ENCODE measurements at regions not wholly inside any gene's neighbourhood (a gene's known extent, or its start where the extent isn't known, plus 50 kb on each side); places are given as distances from the start of the nearest gene placed in this dataset.

GRCh38 chr5:141771031-141771430 is 89.0 kb upstream of the ARAP3 start:
- TF ChIP-seq, protein P1, sequence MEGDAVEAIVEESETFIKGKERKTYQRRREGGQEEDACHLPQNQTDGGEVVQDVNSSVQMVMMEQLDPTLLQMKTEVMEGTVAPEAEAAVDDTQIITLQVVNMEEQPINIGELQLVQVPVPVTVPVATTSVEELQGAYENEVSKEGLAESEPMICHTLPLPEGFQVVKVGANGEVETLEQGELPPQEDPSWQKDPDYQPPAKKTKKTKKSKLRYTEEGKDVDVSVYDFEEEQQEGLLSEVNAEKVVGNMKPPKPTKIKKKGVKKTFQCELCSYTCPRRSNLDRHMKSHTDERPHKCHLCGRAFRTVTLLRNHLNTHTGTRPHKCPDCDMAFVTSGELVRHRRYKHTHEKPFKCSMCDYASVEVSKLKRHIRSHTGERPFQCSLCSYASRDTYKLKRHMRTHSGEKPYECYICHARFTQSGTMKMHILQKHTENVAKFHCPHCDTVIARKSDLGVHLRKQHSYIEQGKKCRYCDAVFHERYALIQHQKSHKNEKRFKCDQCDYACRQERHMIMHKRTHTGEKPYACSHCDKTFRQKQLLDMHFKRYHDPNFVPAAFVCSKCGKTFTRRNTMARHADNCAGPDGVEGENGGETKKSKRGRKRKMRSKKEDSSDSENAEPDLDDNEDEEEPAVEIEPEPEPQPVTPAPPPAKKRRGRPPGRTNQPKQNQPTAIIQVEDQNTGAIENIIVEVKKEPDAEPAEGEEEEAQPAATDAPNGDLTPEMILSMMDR (IDR thresholded peaks at IDR 0.05; ENCODE audit: insufficient read depth, low read depth, low read length, missing control alignments) = no peak
- DNase-seq (ENCODE audit: low read depth) = no peak

GRCh38 chr5:141769671-141770070 is 87.6 kb upstream of the ARAP3 start:
- TF ChIP-seq, protein P1 (IDR thresholded peaks at IDR 0.05; ENCODE audit: insufficient read depth, low read depth, low read length, missing control alignments) = no peak
- H3K4me3 ChIP-seq (ENCODE audit: low read depth, low read length) = no peak overlapping the region
- DNase-seq (ENCODE audit: low read depth) = no peak

More at GRCh38 chr5:141771031-141771430, 89.0 kb upstream of the ARAP3 start:
- H3K4me3 ChIP-seq (ENCODE audit: low read depth, low read length) = no peak overlapping the region

DNA sequence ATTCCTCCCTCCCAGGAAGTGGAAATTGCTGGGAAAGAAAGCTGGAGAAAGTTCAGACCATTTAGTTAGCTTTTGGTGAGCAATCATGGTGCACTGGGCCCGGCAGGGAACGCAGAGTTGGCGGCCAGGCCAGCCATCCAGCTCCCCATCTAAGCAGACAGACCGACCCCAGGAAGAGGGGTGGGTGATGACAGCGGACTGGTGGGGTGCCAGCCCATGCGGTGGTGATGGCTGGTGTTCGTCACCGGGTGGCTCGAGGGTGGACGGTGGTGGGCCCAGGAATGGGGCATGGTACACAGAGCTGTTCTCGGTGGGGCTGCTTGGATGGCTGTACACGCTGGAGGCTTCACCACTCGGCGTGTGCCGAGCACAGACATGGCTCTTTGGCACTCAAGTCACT is 85.6 kb upstream of the ARAP3 start:
- TF ChIP-seq, protein P1 (IDR thresholded peaks at IDR 0.05; ENCODE audit: insufficient read depth, low read depth, low read length, missing control alignments) = no peak
- H3K4me3 ChIP-seq (ENCODE audit: low read depth, low read length) = no peak overlapping the region
- DNase-seq (ENCODE audit: low read depth) = no peak

- H3K4me3 ChIP-seq (ENCODE audit: low read depth, low read length) = no peak overlapping the region
- no peak for DNase-seq (ENCODE audit: low read depth)
- TF ChIP-seq, protein P1 (IDR thresholded peaks at IDR 0.05; ENCODE audit: insufficient read depth, low read depth, low read length, missing control alignments) = no peak
Measured at GRCh38 chr5:141765896-141766551, 84.0 kb upstream of the ARAP3 start.

- H3K4me3 ChIP-seq (ENCODE audit: low read depth, low read length) = no peak overlapping the region
- TF ChIP-seq, protein P1 (IDR thresholded peaks at IDR 0.05; ENCODE audit: insufficient read depth, low read depth, low read length, missing control alignments) = no peak
- no peak for DNase-seq (ENCODE audit: low read depth)
Measured at GRCh38 chr5:141763541-141763940, 81.5 kb upstream of the ARAP3 start.

- DNase-seq (ENCODE audit: low read depth) = peak; percentile 47
- no peak overlapping the region for H3K4me3 ChIP-seq (ENCODE audit: low read depth, low read length)
- TF ChIP-seq, protein P1 (IDR thresholded peaks at IDR 0.05; ENCODE audit: insufficient read depth, low read depth, low read length, missing control alignments) = no peak
Measured at GRCh38 chr5:141762790-141763368, 80.8 kb upstream of the ARAP3 start.

- TF ChIP-seq, protein P1 (IDR thresholded peaks at IDR 0.05; ENCODE audit: insufficient read depth, low read depth, low read length, missing control alignments) = no peak
- no peak for DNase-seq (ENCODE audit: low read depth)
- no peak overlapping the region for H3K4me3 ChIP-seq (ENCODE audit: low read depth, low read length)
Measured at GRCh38 chr5:141762316-141762715, 80.3 kb upstream of the ARAP3 start.
